ENCODE measurements at regions not wholly inside any gene's neighbourhood (a gene's known extent, or its start where the extent isn't known, plus 50 kb on each side); places are given as distances from the start of the nearest gene placed in this dataset.

DNA sequence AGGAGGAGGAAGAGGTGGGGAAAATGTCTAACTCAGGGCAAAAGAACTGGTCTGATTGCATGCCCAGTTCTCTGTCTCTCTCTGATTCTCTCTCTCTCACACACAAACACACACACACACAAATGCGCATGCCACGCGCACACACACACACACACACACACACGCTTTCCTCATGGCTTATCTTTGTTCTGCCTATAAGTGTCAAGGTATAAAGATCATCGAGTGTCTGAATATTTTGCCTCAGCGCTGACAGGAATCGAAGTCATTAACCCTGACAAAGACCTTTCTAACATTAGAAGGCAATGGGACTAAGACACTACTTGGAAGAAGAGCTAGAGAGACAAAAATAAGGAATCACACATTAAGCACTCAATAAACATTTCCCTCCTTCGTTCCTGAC, 497.1 kb upstream of the KLHL29 start:
- TF ChIP-seq, protein P1, sequence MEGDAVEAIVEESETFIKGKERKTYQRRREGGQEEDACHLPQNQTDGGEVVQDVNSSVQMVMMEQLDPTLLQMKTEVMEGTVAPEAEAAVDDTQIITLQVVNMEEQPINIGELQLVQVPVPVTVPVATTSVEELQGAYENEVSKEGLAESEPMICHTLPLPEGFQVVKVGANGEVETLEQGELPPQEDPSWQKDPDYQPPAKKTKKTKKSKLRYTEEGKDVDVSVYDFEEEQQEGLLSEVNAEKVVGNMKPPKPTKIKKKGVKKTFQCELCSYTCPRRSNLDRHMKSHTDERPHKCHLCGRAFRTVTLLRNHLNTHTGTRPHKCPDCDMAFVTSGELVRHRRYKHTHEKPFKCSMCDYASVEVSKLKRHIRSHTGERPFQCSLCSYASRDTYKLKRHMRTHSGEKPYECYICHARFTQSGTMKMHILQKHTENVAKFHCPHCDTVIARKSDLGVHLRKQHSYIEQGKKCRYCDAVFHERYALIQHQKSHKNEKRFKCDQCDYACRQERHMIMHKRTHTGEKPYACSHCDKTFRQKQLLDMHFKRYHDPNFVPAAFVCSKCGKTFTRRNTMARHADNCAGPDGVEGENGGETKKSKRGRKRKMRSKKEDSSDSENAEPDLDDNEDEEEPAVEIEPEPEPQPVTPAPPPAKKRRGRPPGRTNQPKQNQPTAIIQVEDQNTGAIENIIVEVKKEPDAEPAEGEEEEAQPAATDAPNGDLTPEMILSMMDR (IDR thresholded peaks at IDR 0.05): no peak
- TF ChIP-seq POLR2A (IDR thresholded peaks at IDR 0.05) (no peak), EP300 (IDR thresholded peaks at IDR 0.05) (no peak)

Data from ovary (tissue), 3 donors.